HepG2 (cell line): ENCODE measurements at regions not wholly inside any gene's neighbourhood (a gene's known extent, or its start where the extent isn't known, plus 50 kb on each side); places are given as distances from the start of the nearest gene placed in this dataset.

Source experiments
- AKAP8 ChIP-seq: sonication (generic); formaldehyde crosslinking; IDR thresholded peaks from 2 replicates; pipeline ENCODE4 v1.5.1; 2020; ENCODE audit warnings: mild to moderate bottlenecking, missing genetic modification reagents
- HDAC6 ChIP-seq: fragments of 200-600 bp; sonication (generic); IDR thresholded peaks from 2 replicates; pipeline ENCODE4 v1.7.0; 2017; ENCODE audit warnings: mild to moderate bottlenecking, antibody characterized with exemption, low read length, low read depth
- HOXA7 ChIP-seq: sonication (generic); formaldehyde crosslinking; IDR thresholded peaks from 2 replicates; pipeline ENCODE4 v1.8.1; 2022; ENCODE audit warnings: mild to moderate bottlenecking, missing genetic modification reagents, moderate library complexity
- KAT2B ChIP-seq: fragments of 150-350 bp; IDR thresholded peaks from 2 replicates; pipeline ENCODE4 v1.6.1; 2014; ENCODE audit warnings: low read depth, low read length, borderline replicate concordance
- PHB2 ChIP-seq: fragments of 450-650 bp; IDR thresholded peaks from 2 replicates; pipeline ENCODE4 v1.6.1; 2018; ENCODE audit not compliant: partially characterized antibody
- POLR2AphosphoS5 ChIP-seq: IDR thresholded peaks from 2 replicates; pipeline ENCODE4 v1.6.1; 2012; ENCODE audit warnings: low read depth, low read length
- RFX1 ChIP-seq: fragments of 450-650 bp; IDR thresholded peaks from 2 replicates; pipeline ENCODE4 v1.6.1; 2017
- XBP1 ChIP-seq: sonication (generic); formaldehyde crosslinking; IDR thresholded peaks from 2 replicates; pipeline ENCODE4 v1.5.0; 2020; ENCODE audit warnings: missing genetic modification reagents
- ZBTB3 ChIP-seq: sonication (generic); formaldehyde crosslinking; IDR thresholded peaks from 2 replicates; pipeline ENCODE4 v1.4.0; 2020; ENCODE audit warnings: low read depth, mild to moderate bottlenecking, moderate library complexity, missing genetic modification reagents, borderline replicate concordance
- ZMAT3 ChIP-seq: sonication (generic); formaldehyde crosslinking; conservative IDR thresholded peaks from 2 replicates; pipeline ENCODE4 v1.7.0; 2021; ENCODE audit warnings: missing genetic modification reagents
- ZNF224 ChIP-seq: sonication (generic); formaldehyde crosslinking; IDR thresholded peaks from 2 replicates; pipeline ENCODE4 v1.5.0; 2020; ENCODE audit warnings: mild to moderate bottlenecking, missing genetic modification reagents
- ZNF350 ChIP-seq: sonication (generic); formaldehyde crosslinking; IDR thresholded peaks from 2 replicates; pipeline ENCODE4 v1.4.0; 2020; ENCODE audit warnings: mild to moderate bottlenecking, low read depth, missing genetic modification reagents, borderline replicate concordance
- TF ChIP-seq, protein P1 (sequence below): sonication (generic); formaldehyde crosslinking; IDR thresholded peaks from 2 replicates; pipeline ENCODE4 v1.5.0; 2020; ENCODE audit warnings: mild to moderate bottlenecking, missing genetic modification reagents, moderate library complexity
- TF ChIP-seq, protein P2 (sequence below): IDR thresholded peaks from 2 replicates; pipeline ENCODE4 v1.6.1; 2012; ENCODE audit warnings: inconsistent platforms

DNA sequence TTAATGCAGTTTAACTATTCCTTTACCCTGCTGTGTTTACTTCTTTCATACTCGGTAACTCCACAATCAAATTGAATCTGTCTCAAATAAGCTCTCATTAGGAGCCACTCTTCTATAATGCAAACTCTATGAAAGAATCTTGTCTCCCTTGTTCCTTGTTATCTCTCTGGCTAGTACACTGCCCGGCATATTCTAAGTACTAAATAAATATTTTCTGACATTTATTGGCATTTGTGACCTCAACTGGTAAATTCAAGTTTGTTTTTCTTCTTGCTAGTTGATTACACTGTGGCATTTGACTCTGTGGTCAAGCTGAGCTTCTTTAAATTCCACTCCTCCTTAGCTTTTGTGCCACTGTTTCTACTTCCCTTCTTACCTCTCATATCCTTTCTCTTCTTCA, 237.6 kb upstream of the KHDRBS2 start:
- TF ChIP-seq, protein P1, sequence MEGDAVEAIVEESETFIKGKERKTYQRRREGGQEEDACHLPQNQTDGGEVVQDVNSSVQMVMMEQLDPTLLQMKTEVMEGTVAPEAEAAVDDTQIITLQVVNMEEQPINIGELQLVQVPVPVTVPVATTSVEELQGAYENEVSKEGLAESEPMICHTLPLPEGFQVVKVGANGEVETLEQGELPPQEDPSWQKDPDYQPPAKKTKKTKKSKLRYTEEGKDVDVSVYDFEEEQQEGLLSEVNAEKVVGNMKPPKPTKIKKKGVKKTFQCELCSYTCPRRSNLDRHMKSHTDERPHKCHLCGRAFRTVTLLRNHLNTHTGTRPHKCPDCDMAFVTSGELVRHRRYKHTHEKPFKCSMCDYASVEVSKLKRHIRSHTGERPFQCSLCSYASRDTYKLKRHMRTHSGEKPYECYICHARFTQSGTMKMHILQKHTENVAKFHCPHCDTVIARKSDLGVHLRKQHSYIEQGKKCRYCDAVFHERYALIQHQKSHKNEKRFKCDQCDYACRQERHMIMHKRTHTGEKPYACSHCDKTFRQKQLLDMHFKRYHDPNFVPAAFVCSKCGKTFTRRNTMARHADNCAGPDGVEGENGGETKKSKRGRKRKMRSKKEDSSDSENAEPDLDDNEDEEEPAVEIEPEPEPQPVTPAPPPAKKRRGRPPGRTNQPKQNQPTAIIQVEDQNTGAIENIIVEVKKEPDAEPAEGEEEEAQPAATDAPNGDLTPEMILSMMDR (CRISPR knock-in tag): no peak
- TF ChIP-seq RFX1 (no peak), PHB2 (no peak), POLR2AphosphoS5 (no peak), ZMAT3 (CRISPR knock-in tag) (no peak), ZBTB3 (no peak), HOXA7 (no peak), KAT2B (no peak), AKAP8 (CRISPR knock-in tag) (no peak), XBP1 (no peak), ZNF224 (CRISPR knock-in tag) (no peak), ZNF350 (CRISPR knock-in tag) (no peak), HDAC6 (no peak)
- TF ChIP-seq, protein P2, sequence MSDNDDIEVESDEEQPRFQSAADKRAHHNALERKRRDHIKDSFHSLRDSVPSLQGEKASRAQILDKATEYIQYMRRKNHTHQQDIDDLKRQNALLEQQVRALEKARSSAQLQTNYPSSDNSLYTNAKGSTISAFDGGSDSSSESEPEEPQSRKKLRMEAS: no peak
